Thyroid gland (tissue), 4 donors: ENCODE measurements at regions not wholly inside any gene's neighbourhood (a gene's known extent, or its start where the extent isn't known, plus 50 kb on each side); places are given as distances from the start of the nearest gene placed in this dataset.

ENCODE experiments used
- POLR2A ChIP-seq, 2 donors: fragments of 450-650 bp; IDR thresholded peaks; one replicate each; pipeline ENCODE4 v1.6.1; 2017; ENCODE audit warnings: antibody characterized with exemption in 2 of 2, mild to moderate bottlenecking in 2 of 2, moderate library complexity in 1 of 2
- TF ChIP-seq, protein P1 (sequence below), 6 experiments: fragments of 200-600 bp in 3 of 6; fragments of 450-650 bp in 3 of 6; sonication (generic) in 3 of 6; IDR thresholded peaks; one replicate each; pipeline ENCODE4 v1.5.1; 2016 to 2019; ENCODE audit warnings: antibody characterized with exemption in 6 of 6, mild to moderate bottlenecking in 2 of 6, inconsistent platforms in 1 of 6, moderate library complexity in 1 of 6

DNA sequence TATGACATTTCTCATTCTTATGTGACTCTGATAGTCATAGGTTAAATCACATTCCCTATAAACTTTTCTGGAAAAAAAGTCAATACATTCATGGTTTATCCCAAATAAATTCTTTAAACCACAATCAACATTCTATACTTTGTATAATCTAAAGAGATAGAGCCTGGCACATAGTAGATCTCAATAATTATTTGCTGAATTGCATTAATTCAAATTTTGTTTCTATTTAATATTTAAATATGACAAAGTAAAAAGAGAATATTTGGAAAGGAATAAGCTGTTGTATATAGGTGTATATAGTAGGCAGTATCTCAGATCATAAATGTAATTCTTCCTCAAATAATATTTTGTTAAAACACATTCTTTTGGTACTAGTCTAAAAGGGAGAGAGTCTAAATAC lies 102.2 kb upstream of the USP15 start:
- no peak for TF ChIP-seq POLR2A (IDR thresholded peaks at IDR 0.05)
- TF ChIP-seq, protein P1, sequence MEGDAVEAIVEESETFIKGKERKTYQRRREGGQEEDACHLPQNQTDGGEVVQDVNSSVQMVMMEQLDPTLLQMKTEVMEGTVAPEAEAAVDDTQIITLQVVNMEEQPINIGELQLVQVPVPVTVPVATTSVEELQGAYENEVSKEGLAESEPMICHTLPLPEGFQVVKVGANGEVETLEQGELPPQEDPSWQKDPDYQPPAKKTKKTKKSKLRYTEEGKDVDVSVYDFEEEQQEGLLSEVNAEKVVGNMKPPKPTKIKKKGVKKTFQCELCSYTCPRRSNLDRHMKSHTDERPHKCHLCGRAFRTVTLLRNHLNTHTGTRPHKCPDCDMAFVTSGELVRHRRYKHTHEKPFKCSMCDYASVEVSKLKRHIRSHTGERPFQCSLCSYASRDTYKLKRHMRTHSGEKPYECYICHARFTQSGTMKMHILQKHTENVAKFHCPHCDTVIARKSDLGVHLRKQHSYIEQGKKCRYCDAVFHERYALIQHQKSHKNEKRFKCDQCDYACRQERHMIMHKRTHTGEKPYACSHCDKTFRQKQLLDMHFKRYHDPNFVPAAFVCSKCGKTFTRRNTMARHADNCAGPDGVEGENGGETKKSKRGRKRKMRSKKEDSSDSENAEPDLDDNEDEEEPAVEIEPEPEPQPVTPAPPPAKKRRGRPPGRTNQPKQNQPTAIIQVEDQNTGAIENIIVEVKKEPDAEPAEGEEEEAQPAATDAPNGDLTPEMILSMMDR (IDR thresholded peaks at IDR 0.05) = no peak
